ENCODE measurements at regions not wholly inside any gene's neighbourhood (a gene's known extent, or its start where the extent isn't known, plus 50 kb on each side); places are given as distances from the start of the nearest gene placed in this dataset.
"Not testable (repeated sequence)": the region's sequence is repeated elsewhere in the genome, so short reads cannot be mapped to it uniquely, and the experiment has no call there.

DNA sequence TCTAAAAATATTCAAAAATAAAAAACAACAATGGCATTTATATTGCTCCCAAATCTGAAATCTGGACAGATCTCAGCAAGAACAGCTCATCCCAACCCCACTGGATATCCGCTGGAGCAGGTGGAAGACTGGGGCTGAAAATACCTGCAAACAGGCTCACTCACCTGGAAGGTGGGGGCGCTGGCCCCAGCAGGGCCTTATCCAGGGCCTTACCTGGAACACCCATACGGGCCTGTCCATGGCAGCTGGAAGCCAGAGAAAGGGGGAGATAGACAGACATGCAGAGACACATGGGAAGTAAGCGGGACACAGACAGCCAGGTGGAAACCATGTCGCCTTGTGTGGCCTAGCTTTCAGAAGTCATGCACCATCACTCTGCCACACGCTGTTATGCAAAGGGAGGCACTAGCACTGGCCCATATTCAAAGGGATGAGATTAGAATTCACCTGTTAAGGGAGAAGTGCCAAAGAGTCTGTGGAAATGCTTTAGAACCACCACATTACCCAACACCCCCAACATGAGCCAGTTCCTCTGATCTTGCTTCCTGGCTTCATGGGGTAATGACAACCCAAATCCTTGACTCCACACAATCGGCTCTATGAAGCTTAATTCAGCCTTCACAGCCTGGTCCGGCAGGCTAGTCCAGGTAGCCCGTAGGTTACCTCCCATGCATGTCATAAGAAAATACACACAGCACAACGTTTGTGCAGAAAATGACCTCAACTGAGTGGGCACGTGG, 99.0 kb upstream of the CDYL start:
- no peak for DNase-seq (ENCODE audit: low spot score)

DNA sequence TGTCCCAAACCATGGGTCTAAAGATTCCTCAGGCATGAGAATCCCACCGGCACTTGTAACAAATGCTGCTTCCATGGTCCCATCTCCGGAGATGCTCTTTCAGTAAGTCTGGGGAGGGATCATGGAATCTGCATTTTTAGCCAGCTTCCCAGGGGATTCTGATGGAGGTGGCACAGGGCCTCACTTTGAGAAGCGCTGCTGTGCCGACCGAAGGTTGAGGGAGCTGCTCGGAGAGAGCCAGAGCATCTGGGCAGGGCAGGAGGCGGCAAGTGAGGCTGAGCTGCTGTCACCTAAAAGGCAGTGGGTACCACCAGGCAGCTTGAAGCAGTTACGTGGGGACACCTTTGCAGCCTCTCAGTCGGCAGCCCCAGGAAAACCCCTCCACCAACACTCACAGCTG, 100.2 kb upstream of the CDYL start:
- no peak for DNase-seq (ENCODE audit: low spot score)

DNA sequence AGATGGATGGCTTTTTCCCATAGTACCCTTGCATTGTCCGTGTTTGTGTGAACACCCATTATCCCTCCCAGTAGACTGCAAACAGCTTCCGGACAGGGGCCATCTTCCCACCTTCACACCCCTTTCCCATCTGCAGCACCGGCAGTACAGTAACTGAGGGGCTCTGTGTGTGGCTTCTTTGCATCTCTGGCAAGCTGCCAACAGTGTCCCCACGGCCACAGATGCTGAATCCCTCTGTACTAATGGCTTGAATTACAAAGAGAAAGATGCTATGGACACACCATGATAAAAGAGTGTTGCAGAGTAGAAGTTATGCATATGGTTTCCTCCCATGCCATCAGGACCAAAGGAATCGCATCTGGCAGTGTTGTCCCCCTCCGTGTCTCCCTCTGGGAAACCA, 101.1 kb upstream of the CDYL start:
- no peak for DNase-seq (ENCODE audit: low spot score)

DNA sequence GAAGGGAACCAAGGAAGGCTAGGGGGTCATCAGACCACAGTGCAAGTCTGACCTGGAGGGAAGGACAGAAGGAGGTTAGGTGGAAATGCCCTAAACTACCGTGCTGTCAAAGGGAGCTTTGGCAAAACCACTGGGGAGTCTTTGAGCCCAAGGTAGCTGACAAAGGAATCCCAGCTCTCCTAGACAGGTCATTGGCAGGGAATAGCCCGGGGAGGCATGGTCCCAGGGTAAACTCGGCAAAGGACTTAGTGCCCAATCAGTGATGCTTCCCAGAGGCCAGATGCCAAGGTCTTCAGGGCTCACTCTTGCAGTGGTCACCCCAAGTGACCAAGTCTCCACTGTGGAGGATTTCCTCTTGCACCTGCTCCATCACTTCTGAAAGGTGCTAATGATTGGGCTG, 102.3 kb upstream of the CDYL start:
- no peak for DNase-seq (ENCODE audit: low spot score)

DNA sequence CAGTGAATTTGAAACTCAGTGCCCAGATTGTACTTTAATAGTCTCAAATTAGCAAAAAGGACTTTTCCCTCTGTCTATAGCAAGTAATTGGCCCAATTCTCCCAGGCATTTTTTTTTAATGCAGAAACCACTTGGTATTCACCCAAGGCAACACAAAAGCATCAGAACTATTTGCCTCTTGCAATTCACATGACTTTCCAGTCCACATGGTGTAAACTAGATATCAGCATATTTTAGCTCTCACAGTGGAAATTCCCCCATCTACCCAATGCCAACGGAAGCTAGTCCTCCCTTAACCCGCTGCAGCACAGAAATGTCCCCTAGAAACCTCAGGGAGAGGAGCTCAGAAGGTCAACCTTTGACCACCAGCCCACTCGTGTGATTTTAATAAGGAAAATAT, 103.4 kb upstream of the CDYL start:
- DNase-seq (ENCODE audit: low spot score): no peak

DNA sequence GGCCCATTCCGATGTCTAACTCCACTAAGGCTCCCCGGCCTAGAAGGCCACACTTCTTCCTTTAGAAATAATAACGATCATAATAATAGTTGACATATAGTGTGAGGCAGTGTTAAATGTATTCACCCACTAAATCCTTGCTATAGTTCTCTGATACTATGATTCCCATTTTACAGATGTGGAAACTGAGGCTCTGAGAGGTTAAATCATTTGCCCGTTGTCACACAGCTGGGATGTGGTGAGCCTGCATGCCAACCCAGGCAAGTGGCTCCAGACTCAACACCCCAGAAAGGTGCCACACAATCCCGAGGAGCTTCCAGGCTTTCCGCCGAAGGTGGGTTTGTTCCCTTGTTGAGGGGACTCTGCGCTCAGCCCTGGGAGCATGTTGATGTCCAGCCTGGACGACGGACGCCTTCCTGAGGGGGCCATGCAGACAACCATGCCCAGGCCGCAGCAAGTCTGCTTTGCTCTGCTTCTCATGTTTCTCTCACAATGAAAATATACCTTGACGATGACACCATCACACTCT, 104.6 kb upstream of the CDYL start:
- no peak for DNase-seq (ENCODE audit: low spot score)

DNA sequence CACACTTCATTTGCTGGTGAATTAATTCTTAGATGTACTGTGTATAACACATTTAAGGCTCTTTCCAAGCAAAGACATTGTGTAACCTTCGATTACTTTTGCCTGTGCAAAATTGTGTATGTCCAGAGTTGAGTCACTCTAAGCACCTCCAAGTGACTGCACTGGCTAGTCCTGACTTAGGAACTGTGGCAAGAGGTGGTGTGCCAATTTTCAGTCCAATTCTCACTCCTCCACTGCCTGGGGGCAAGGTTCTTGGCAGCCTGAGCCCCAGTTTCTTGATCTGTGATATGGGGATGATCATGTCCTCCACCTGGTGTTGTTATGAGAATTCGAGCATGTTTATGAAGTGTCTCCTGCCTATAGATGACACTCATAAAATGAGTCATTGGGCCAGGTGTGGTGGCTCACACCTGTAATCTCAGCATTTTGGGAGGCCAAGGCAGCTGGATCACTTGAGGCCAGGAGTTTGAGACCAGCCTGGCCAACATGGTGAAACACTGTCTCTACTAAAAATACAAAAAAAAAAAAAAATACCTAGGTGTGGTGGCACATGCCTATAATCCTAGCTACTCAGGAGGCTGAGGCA, 105.3 kb upstream of the CDYL start:
- no peak for DNase-seq (ENCODE audit: low spot score)

DNA sequence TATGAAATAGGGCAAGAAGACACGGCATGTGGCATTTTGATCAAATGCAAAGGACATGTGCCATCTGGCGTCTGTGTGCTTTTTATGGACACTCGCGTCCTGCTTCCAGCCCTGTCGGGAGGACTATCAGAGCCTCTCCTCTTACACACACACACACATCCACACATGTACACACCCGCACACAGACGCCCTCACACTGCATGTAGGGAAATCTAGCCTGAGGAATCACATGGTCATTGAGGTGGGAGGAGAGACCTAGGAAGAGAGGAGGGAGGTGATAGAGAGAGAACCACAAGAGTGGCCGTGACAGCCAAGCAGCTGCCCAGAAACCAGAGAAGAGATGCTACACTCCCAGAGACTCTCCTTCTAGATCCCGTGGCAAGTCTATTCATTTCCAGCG, 105.9 kb upstream of the CDYL start:
- no peak for DNase-seq (ENCODE audit: low spot score)

DNA sequence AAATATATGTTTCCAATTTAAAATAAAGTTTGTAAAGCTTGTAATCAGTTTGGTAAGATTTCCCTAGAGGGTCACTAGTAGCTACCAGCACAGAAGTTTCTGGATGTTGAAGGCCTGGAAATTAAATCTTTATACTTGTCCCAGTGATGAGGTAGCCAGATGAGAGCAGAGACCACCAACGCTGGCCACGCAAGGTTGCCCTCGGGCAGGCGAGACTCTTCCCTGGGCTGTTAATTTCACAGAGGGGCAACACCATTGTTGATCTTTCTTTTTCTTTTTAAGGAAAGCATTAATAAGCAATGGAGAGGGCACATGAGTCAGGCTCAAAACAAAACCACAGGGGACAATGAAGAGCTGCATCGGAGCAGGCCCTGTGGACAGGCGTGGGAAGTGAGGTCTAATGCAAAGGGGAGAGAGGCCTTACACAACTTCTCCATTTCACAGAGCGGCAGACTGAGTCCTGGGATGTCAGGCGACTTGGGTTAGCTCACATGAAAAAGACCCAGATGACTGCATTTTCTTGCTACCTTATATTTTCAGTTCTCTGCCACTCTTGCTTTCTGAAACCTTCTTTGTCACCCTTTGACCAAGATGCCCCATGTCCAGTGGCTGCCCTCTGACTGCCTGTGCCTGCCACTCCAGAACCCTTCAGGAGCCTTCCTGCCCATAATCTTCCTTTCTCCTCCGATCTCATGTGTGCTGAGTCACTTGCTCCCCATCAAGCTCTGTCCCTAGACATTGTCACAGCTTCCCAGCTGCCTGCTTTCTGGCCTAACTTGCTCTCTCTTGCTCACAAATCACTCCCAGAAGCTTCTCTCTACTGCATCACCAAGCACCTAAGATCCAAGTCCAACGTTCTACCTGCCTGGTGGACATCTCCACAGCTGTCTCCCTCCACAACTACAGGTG, 107.7 kb upstream of the CDYL start:
- no peak for DNase-seq (ENCODE audit: low spot score)

DNA sequence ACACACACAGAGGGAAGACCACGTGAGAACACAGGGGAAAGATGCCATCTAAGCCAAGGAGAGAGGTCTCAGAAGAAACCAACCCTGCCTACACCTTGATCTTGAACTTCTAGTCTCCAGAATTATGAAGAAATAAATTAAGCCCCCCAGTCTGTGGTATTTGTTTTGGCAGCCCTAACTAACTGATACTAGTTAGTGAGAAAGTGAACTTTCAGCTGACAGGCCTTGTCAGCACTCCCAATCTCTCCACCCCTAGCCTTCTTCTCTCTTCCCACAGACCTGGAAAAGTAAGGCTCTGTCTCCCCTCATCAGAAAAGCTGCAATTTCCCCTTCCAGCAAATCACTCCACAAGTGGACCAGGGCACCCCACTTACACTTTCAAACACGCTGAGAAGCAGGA, 108.6 kb upstream of the CDYL start:
- DNase-seq (ENCODE audit: low spot score): no peak

DNA sequence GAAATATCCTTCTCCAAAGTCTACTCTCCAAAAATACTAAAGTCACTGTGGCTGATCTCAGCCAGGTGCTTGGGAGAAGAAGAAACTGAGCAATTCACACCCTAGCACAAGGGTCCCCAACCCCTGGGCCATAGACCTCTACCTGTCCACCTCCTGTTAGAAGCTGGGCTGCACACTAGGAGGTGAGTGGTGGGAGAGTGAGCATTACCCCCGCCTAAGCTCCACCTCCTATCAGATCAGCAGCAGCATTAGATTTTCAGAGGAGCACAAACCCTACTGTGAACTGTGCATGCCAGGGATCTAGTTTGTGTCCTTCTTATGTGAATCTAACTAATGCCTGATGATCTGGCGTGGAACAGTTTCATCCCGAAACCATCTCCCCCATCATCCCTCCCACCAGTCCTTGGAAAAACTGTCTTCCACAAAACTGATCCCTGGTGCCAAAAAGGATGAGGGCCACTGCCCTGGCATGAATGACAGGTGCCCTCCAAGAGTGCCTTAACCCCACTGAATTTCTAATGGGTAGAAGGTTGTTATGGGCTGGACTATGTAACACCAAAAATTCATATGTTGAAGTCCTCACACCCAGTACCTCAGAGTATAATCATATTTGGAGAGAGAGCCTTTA, 109.2 kb upstream of the CDYL start:
- DNase-seq (ENCODE audit: low spot score): no peak

DNA sequence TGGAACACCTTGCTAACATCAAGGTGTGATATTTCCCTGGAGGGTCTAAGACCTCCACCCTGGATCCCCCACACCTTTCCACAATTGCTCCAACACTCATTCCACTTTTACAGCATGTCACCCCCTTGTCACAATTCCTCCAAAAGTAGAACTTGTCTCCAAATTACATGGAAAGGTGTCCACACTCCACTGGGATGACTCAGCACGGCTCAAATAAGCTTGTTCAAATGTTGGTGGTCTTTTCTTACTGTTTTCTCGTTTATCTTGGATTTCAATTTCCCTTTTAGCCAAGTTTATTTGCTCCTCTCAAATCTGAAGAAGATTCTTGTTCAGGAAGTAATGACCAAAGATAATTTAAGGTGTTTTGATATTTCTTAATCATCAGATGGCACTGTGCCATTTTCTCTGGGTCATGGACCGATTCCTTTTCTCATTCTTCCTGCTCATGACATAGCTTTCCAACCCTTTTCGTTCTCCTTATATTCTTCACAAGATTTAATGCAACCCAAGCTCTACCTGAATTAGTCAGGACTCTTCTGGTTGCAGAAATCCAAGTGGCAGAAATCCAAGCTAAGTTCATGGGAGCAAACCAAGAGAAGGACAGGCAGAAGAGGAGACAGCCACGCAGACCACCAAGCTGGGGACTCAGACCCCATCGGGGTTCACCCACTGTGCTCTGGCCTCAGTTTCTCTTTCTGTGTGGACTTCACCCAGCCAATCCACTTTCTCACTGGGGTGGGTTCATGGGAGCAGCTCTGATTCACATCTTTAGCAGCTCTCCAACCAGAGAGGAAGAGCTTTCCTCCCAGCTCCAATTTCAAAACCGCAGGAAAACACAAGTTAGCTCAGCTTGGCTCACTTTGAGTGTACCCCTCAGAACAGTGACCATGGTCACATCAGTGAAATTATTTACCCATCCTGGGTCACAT, 110.5 kb upstream of the CDYL start:
- no peak for DNase-seq (ENCODE audit: low spot score)

DNA sequence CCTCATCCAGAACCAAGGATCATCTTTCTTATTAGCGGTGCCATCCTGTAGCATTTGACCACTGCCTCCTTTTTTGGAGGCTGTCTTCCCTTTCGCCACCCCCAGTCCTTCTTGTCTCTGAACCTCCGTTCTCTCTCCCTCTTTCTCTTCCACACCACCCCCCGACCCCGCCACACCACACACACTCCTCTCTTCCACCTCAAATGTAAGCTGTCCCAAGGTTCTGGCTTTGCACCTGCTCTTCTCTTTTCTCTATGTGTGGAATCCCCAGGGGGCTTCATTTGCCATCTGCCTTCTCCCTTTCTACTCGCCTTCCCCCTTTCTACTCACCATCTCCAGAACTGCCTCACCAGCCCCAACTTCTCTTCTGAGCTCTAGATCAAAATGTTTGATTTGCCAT, 111.3 kb upstream of the CDYL start:
- DNase-seq (ENCODE audit: low spot score): no peak

DNA sequence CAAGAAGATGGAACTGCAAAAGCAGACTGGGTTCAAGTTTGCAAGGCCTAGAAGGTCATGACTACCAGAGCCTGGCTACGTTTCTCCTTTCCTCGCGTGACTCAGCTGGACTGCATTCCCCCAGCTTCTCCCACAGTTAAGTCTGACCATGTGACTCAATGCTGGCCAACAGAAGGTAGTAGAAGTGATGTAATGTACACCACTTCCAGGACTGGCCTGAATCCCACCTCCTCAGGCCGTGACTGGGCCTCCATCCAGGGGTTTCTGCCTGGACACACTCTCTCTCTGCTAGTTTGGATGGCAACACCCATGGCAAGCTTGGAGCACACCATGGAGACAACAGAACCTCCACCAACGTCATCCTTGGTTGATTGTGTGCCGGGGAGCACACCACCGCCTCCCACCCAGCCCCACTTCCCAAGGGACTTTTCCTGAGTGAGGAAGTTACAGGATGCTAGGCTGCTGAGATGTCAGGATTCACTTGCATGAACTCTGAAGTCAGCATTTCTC, 112.0 kb upstream of the CDYL start:
- no peak for DNase-seq (ENCODE audit: low spot score)

DNA sequence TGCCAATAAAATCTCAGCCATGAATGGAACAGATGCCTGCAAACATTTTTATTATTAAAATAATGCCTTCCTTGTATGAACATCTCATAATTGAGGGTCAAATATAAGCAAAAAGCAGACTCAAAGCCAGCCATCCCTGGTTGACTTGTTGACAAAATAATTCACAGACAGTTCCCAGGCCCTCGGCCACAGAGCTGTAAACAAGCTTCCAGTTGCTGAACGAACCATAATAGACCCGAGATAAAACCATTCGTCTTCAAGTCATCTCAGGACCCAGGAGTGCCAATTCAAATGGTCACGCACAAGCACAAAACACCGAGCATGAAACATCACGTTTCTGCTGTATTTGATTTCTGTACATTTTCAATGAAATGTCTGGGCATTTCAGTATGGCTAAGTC, 113.3 kb upstream of the CDYL start:
- no peak for DNase-seq (ENCODE audit: low spot score)

DNA sequence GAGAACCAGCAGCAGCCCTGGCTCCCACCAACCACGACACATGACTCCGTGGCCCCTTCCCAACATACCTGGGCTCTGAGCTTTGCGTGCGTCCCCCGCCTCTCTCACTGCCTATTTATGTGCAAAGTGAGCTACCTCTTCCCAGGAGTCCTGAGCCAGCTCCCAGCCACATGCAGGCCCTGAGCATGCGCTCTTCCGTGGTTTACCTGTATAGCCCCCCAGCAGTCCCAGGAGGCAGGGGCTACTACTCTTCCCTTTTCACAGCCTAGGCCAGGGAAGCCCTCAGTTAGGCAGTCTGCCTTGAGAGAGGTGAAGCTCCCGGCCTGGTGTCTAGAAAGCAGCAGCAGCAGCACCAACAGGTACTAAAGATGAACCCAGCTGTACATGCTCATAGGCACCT, 114.8 kb upstream of the CDYL start:
- DNase-seq (ENCODE audit: low spot score): no peak

DNA sequence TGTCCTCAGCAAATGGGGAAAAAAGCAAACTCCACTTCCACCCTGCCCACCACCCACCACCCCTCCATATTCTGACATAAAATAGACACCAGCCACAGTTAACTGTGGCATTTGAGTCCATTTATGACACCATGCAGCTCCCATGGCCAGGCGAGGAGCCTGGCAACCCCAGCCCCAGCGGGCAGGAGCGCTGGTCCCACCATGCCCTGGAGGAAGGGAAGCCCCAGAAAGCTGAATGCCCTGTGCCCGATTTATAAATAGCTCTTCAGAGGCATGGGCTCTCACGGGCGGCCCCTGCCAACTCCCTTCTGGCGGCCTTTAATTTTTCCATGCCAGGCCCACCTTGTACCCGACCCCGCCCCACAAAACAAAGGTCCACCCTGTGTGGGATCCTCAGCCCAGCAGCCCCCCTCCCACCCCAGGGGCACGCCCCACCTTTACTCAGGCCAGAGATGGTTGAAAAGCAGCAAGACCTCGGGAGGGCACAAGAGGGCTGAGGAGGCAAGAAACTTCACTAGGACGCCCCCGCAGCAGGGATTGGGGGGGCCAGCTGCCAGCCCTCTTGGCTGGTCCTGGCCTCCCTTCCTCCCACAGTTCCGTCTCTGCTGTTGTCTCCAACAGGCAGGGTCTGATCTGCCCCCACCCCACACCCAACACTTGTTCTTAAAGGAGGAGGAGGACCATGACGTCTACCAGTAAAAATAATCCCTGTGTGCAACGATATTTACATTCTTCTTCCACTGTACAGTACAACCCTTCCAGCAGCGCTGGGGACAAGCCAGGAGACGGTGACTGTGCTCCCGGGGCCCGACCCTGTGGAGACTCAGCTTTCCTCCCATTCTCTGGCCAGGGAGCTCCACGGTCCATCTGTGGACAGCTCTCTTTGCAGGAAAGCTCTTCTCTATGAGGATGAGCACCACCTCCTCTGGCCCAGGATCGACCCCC, 115.6 kb upstream of the CDYL start:
- no peak for DNase-seq (ENCODE audit: low spot score)

DNA sequence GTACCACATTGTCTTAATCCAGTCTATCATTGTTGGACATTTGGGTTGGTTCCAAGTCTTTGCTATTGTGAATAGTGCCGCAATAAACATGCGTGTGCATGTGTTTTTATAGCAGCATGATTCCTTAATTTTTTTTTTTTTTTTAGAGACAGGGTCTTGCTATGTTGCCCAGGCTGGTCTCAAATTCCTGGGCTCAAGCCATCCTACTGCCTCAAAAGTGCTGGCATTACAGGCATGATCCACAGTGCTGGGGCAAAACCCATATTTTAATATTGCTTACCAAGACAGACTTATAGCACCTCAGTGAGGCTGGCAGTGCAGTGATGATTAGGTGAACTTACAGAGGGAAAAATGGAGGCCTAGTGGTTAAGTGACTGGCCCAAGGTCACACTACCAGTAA, 116.5 kb upstream of the CDYL start:
- not testable (repeated sequence) for DNase-seq (ENCODE audit: low spot score)

DNA sequence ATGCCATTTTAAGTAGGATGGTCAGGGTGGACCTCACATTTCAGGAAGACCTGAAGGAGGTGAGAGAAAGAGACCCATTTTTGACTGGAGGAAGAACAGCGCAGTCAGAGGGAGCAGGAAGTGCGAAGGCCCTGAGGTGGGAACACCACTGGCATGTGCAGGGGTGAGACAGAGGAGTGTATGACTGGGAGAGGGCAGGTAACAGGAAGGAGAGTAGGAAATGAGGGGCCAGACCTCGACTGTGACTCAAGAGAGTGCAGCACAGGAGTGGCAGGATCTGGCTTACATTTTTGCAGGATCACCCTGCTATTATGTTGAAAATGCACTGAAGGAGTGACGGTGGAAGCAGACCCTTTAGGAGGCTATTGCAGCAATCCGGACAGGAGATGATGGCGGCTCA, 117.7 kb upstream of the CDYL start:
- DNase-seq (ENCODE audit: low spot score): no peak

DNA sequence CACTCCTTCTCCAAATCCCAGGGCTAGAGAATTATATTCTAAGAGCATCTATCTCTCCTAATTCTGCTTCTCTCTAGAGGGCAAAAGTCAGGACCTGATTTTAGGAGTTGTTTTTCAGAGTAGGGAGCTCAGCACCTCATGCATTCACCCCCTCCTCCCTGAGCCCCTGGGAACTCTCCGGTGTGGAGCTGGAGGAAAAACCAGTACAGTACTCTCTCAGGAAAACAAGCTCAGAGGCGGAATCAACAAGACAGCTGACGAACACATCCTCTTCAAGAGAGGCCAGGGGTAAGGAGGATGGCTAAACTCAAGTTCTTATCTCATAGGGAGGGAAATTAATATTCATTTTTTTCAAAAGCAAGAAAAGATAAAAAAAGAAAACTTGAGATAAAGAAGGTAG, 120.1 kb upstream of the CDYL start:
- no peak for DNase-seq (ENCODE audit: low spot score)

All from SK-N-DZ (cell line).